ENCODE measurements at regions not wholly inside any gene's neighbourhood (a gene's known extent, or its start where the extent isn't known, plus 50 kb on each side); places are given as distances from the start of the nearest gene placed in this dataset.

DNA sequence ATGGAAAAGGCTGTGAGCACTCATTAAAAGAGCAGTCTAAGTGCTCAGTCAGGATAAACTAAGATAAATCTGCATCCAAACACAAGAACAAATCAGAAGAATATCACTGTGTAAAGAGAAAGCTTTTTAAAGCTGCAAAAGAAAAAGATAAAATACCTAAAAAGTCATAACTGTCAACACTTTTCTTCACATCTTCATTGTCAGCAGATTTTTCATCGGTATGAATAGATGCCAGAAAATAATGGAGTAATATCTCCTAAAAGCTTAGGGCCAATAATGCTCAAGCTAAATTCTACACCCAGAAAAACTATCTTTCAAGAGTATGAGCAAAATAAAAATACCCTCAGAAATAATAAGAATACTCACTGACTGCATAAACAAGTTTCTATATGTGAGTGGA, 54.0 kb upstream of the PALMD start:
- Histone ChIP-seq H3K4me1 (ENCODE audit: insufficient read depth, low read length) (peaks cover 19% of the 10 kb centered on the region), H3K4me3 (ENCODE audit: insufficient read depth, low read length) (no peak overlapping the region), H3K79me2 (ENCODE audit: insufficient read depth, low read length) (no peaks in the 10 kb centered on the region), H3K9me3 (ENCODE audit: low read depth, low read length) (no peaks in the 10 kb centered on the region), H3K36me3 (ENCODE audit: insufficient read depth, low read length) (no peaks in the 10 kb centered on the region), H2AFZ (ENCODE audit: low read length) (peak overlapping the region; percentile 17), H3K27me3 (ENCODE audit: insufficient read depth, low read length) (no peaks in the 10 kb centered on the region), H3K27ac (ENCODE audit: low read depth, low read length) (peak overlapping the region; percentile 97), H4K20me1 (ENCODE audit: insufficient read depth, low read length) (no peaks in the 10 kb centered on the region), H3K4me2 (ENCODE audit: insufficient read depth, low read length) (no peak overlapping the region)
- TF ChIP-seq, protein P1, sequence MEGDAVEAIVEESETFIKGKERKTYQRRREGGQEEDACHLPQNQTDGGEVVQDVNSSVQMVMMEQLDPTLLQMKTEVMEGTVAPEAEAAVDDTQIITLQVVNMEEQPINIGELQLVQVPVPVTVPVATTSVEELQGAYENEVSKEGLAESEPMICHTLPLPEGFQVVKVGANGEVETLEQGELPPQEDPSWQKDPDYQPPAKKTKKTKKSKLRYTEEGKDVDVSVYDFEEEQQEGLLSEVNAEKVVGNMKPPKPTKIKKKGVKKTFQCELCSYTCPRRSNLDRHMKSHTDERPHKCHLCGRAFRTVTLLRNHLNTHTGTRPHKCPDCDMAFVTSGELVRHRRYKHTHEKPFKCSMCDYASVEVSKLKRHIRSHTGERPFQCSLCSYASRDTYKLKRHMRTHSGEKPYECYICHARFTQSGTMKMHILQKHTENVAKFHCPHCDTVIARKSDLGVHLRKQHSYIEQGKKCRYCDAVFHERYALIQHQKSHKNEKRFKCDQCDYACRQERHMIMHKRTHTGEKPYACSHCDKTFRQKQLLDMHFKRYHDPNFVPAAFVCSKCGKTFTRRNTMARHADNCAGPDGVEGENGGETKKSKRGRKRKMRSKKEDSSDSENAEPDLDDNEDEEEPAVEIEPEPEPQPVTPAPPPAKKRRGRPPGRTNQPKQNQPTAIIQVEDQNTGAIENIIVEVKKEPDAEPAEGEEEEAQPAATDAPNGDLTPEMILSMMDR (IDR thresholded peaks at IDR 0.05; ENCODE audit: extremely low read depth, low read depth, low read length): no peak
- no peak for DNase-seq (ENCODE audit: insufficient read length, low spot score, missing footprints)

DNA sequence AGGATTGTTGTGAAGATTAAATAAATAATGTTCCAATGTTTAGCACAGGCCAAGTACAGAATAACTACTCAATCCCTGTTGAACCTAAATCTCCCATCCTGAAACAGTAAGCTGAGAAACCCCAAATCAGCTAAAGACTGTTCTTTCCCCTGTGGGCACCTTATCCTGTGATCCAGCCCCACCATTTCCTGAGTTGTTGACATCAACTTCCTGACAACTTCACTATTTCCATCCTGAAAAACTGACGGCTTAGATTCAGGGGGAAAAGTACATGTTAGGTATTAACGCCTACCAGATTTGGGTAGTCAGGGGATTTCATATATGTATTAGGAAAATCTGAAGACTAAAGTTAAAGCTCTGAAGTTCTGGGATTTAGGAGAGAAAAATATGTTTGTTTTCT, 51.7 kb upstream of the PALMD start:
- peak overlapping the region; percentile 52 for H2AFZ ChIP-seq (ENCODE audit: low read length)
- no peaks in the 10 kb centered on the region for H3K36me3 ChIP-seq (ENCODE audit: insufficient read depth, low read length)
- no peaks in the 10 kb centered on the region for H3K9me3 ChIP-seq (ENCODE audit: low read depth, low read length)
- no peak overlapping the region for H3K27ac ChIP-seq (ENCODE audit: low read depth, low read length)
- TF ChIP-seq, protein P1 (IDR thresholded peaks at IDR 0.05; ENCODE audit: extremely low read depth, low read depth, low read length): no peak
- H3K4me1 ChIP-seq (ENCODE audit: insufficient read depth, low read length): peaks cover 26% of the 10 kb centered on the region
- H3K4me2 ChIP-seq (ENCODE audit: insufficient read depth, low read length): no peak overlapping the region
- DNase-seq (ENCODE audit: insufficient read length, low spot score, missing footprints): no peak
- no peaks in the 10 kb centered on the region for H3K27me3 ChIP-seq (ENCODE audit: insufficient read depth, low read length)
- no peaks in the 10 kb centered on the region for H4K20me1 ChIP-seq (ENCODE audit: insufficient read depth, low read length)
- no peaks in the 10 kb centered on the region for H3K79me2 ChIP-seq (ENCODE audit: insufficient read depth, low read length)
- no peak overlapping the region for H3K4me3 ChIP-seq (ENCODE audit: insufficient read depth, low read length)

DNA sequence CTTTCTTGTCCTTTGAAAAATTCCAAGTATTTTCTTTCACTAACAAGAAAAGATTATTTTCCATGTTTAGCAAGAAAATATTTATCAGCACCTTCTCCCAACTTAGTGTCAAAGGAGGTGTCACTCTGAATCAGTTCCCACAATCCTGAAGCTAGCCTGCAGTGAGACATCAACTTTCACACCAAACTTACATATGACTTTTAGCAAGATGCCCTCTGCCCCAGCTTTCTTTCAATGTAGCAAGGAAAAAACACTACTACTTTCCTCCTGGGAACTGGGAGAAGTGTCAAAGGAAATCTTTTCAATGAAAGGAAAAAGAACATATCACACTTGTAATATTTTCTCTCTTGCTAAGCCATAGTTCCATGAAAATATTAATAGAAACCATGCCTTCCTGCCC, 50.9 kb upstream of the PALMD start:
- TF ChIP-seq, protein P1 (IDR thresholded peaks at IDR 0.05; ENCODE audit: extremely low read depth, low read depth, low read length): no peak
- H4K20me1 ChIP-seq (ENCODE audit: insufficient read depth, low read length): no peaks in the 10 kb centered on the region
- H3K4me3 ChIP-seq (ENCODE audit: insufficient read depth, low read length): no peak overlapping the region
- H3K27me3 ChIP-seq (ENCODE audit: insufficient read depth, low read length): no peaks in the 10 kb centered on the region
- peaks cover 31% of the 10 kb centered on the region for H3K4me1 ChIP-seq (ENCODE audit: insufficient read depth, low read length)
- DNase-seq (ENCODE audit: insufficient read length, low spot score, missing footprints): peak; percentile 9
- no peaks in the 10 kb centered on the region for H3K36me3 ChIP-seq (ENCODE audit: insufficient read depth, low read length)
- H3K27ac ChIP-seq (ENCODE audit: low read depth, low read length): no peak overlapping the region
- no peak overlapping the region for H3K4me2 ChIP-seq (ENCODE audit: insufficient read depth, low read length)
- H2AFZ ChIP-seq (ENCODE audit: low read length): peak overlapping the region; percentile 44
- H3K9me3 ChIP-seq (ENCODE audit: low read depth, low read length): no peaks in the 10 kb centered on the region
- no peaks in the 10 kb centered on the region for H3K79me2 ChIP-seq (ENCODE audit: insufficient read depth, low read length)

DNA sequence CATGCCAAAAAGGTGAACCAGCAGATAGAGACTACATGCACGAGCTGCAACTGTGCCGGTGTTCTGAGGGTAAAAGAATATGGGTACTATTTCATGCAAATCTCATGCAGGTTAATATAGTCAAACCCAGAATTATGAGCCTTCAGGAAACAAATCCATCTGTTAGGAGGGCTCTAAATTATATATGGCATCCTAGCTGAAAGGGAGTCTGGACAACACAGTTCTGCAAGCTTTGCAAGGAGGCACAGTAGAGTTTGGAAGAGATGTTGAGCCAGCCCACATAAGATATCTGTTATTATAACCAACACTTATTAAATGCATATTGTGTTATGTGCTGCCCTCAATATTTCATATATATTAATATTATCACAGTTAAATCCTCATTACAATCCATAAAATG, 50.5 kb upstream of the PALMD start:
- peaks cover 29% of the 10 kb centered on the region for H3K4me1 ChIP-seq (ENCODE audit: insufficient read depth, low read length)
- H3K27ac ChIP-seq (ENCODE audit: low read depth, low read length): no peak overlapping the region

More for the DNA sequence above, 50.5 kb upstream of the PALMD start:
- DNase-seq (ENCODE audit: insufficient read length, low spot score, missing footprints): no peak
- Histone ChIP-seq H3K79me2 (ENCODE audit: insufficient read depth, low read length) (no peaks in the 10 kb centered on the region), H3K36me3 (ENCODE audit: insufficient read depth, low read length) (no peaks in the 10 kb centered on the region), H2AFZ (ENCODE audit: low read length) (no peak overlapping the region), H3K27me3 (ENCODE audit: insufficient read depth, low read length) (no peaks in the 10 kb centered on the region), H3K4me3 (ENCODE audit: insufficient read depth, low read length) (no peak overlapping the region), H3K9me3 (ENCODE audit: low read depth, low read length) (no peaks in the 10 kb centered on the region), H4K20me1 (ENCODE audit: insufficient read depth, low read length) (no peaks in the 10 kb centered on the region), H3K4me2 (ENCODE audit: insufficient read depth, low read length) (no peak overlapping the region)
- TF ChIP-seq, protein P1 (IDR thresholded peaks at IDR 0.05; ENCODE audit: extremely low read depth, low read depth, low read length): no peak
